ENCODE measurements at regions not wholly inside any gene's neighbourhood (a gene's known extent, or its start where the extent isn't known, plus 50 kb on each side); places are given as distances from the start of the nearest gene placed in this dataset.
"Not testable (repeated sequence)": the region's sequence is repeated elsewhere in the genome, so short reads cannot be mapped to it uniquely, and the experiment has no call there.

DNA sequence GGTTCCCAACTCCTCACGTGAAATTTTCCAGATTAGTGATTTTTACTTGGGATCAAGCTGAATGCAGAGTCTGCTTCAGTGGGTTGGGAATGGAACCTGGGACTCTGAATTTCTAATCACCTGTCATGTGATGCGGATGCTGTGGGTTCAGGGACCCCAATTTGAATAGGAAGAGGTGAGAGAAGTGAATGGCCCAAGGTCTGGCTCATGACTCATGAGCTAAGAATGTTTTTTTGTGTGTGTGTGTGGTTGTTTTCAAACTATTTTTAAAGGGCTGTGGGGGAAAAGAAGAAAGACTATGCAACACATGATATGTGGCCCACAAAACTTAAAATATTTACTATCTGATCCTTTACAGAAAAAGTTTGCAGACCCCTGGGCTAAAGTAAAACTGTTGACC is 108.5 kb upstream of the CYRIA start:
- Mint-ChIP-seq H3K27me3 (ENCODE audit: low read depth) (peaks cover 8% of the 10 kb centered on the region), H3K9me3 (no peaks in the 10 kb centered on the region)

DNA sequence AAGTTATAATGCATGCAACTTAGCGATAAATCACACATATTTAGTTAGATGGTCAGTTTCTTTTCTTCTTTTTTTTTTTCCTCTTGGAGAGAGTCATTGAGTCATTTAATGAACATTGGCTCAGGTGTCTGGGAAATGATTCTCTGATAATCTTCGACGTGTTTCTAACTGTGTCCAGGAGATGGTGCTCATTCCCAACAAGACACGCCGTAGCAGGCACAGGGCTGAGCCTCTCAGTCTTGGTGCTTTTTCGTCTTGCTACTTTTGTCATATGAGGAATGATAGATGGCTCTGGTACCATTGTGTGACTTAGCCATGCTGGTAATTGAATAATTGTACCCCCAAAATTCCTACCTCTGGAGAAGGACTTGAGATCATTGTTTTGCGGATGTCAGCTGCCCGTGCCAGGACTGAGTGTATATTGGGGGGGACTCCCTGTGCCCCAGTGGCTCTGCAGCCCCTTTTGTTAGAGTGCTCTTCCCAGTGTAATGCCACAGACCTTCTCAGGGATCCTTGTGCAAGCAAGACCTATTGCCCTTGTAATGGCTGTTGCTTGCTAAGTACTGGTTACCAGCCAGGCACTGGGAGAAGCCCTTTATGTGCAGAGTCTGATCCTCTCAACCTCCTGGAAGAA is 107.6 kb upstream of the CYRIA start:
- Mint-ChIP-seq H3K4me3 (no peak overlapping the region), H3K27ac (no peak overlapping the region)

More for the DNA sequence above, 108.5 kb upstream of the CYRIA start:
- no peaks in the 10 kb centered on the region for H3K36me3 Mint-ChIP-seq (ENCODE audit: low read depth)
- H3K27ac Mint-ChIP-seq = no peak overlapping the region
- DNase-seq (ENCODE audit: low spot score) = no peak
- H3K4me1 Mint-ChIP-seq (ENCODE audit: low read depth) = no peaks in the 10 kb centered on the region
- H3K4me3 Mint-ChIP-seq = no peak overlapping the region

DNA sequence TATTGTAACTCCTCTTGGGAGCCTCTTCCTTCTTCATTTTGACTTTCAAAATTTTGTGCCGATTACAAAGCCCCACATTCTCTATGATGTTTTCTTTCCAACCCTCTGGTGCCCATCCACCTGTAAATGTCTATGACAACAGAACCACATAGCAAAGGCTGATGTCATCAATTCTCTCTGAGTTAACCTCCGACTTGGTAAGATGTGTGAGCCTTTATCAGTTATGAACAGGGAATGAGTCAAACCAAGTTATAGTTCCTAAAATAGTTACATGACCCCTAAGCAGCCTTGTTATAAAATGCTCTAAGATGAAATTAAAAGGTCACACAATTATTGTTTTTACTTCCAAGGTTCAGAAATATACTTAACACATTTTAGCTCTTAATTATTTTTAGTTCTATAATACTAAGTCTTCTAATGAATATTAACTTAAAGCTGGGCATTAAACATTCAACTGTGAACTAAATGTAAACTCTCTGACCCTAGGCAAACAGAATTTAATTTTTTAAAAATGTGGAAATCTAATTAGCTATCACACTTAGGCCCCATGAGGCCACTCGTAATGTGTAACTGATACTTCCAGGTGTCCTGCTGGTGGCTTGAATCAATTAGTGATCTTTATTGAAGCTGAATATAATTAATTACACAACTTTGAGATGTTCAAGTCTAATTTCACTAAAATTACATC is 102.3 kb upstream of the CYRIA start:
- no peak for DNase-seq (ENCODE audit: low spot score)
- Mint-ChIP-seq H3K27me3 (ENCODE audit: low read depth) (peaks cover 23% of the 10 kb centered on the region), H3K4me1 (ENCODE audit: low read depth) (no peaks in the 10 kb centered on the region), H3K36me3 (ENCODE audit: low read depth) (no peaks in the 10 kb centered on the region), H3K27ac (no peak overlapping the region), H3K9me3 (no peaks in the 10 kb centered on the region), H3K4me3 (no peak overlapping the region)

More for the DNA sequence above, 107.6 kb upstream of the CYRIA start:
- Mint-ChIP-seq H3K27me3 (ENCODE audit: low read depth) (peaks cover 11% of the 10 kb centered on the region), H3K36me3 (ENCODE audit: low read depth) (no peaks in the 10 kb centered on the region), H3K9me3 (no peaks in the 10 kb centered on the region), H3K4me1 (ENCODE audit: low read depth) (no peaks in the 10 kb centered on the region)
- DNase-seq (ENCODE audit: low spot score) = no peak

DNA sequence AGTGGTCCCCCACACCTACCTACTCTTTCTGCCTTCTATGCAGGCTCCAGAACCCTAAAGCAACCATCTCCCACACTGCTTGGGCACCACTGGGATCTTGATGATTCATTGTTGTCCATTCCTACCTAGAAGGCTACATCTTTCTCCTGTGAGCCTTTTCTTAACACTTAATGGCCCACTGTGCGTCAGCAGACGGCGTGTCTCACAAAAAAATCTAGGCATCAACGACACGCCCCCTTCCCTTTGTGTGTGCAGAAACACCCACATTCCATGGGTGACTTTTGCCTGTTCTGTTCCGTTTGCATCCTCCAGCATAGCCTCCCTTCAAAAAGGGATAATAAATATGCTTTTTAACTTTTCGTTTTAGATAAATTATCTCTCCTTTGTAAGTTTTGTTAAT is 99.7 kb upstream of the CYRIA start:
- Mint-ChIP-seq H3K27me3 (ENCODE audit: low read depth) (peaks cover 23% of the 10 kb centered on the region), H3K36me3 (ENCODE audit: low read depth) (no peaks in the 10 kb centered on the region), H3K4me1 (ENCODE audit: low read depth) (no peaks in the 10 kb centered on the region), H3K9me3 (no peaks in the 10 kb centered on the region), H3K4me3 (no peak overlapping the region), H3K27ac (no peak overlapping the region)
- DNase-seq (ENCODE audit: low spot score) = no peak

DNA sequence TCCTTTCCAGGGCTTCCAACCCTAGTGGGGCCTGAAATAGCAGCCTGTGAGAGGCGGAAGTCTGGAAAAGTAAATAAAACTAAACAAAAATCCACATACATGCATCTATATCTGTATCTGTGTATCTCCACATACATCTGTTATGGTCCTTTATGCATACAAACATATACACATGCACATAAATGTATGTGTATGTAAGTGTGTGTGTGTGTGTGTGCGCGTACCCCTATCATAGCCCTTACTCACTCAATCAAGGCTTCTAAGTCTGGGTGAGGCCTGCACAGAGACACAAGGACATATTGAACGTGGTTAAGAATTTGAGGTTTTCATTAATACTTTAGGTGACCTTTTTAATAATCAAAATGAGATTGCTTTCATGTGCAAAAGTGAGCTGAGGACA is 98.9 kb upstream of the CYRIA start:
- H3K27me3 Mint-ChIP-seq (ENCODE audit: low read depth) = peaks cover 16% of the 10 kb centered on the region
- H3K4me1 Mint-ChIP-seq (ENCODE audit: low read depth) = no peaks in the 10 kb centered on the region
- no peak overlapping the region for H3K27ac Mint-ChIP-seq
- no peak for DNase-seq (ENCODE audit: low spot score)
- H3K4me3 Mint-ChIP-seq = no peak overlapping the region
- H3K36me3 Mint-ChIP-seq (ENCODE audit: low read depth) = no peaks in the 10 kb centered on the region
- H3K9me3 Mint-ChIP-seq = no peaks in the 10 kb centered on the region

DNA sequence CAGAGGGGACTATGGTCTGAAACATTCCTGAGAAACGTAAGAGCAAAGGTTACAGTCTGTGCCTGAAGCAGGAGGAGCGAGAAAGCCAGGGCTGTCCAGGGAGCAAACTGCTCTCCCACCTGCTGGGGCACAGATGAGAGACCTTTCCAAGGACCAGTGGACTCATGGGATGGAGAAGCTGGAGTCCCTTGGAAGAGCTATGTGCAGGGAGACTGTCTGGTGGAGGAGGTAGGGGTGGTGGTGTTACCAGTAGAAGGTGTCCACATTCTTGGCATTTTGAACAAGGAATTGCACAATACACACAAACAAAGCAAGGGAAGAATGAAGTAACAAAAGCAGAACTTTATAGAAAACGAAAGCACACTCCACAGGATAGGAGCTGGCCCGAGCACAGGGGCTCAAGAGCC is 97.9 kb upstream of the CYRIA start:
- H3K9me3 Mint-ChIP-seq = no peaks in the 10 kb centered on the region
- DNase-seq (ENCODE audit: low spot score) = no peak
- peaks cover 11% of the 10 kb centered on the region for H3K27me3 Mint-ChIP-seq (ENCODE audit: low read depth)
- no peaks in the 10 kb centered on the region for H3K36me3 Mint-ChIP-seq (ENCODE audit: low read depth)
- no peak overlapping the region for H3K4me3 Mint-ChIP-seq
- H3K4me1 Mint-ChIP-seq (ENCODE audit: low read depth) = no peaks in the 10 kb centered on the region
- H3K27ac Mint-ChIP-seq = no peak overlapping the region

DNA sequence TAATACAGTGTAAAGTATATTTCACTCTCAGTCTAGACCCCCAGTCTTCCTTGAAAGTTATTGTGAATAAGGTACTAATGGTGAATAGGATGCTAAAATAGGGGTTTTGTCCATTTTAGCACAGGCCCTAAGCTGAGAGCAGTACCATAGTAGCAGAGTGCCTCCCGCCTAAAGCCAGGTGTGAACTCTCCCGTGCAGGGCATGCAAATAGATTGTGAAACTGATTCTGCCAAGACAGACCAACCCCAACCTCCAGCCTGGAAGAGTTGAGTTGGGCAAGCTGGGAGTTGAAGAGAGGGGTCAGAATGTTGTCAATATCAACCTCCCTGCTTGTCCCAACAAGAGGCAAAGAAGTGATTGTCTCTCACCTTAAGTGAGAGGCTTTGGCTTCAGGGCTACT is 97.4 kb upstream of the CYRIA start:
- H3K9me3 Mint-ChIP-seq = no peaks in the 10 kb centered on the region
- no peak overlapping the region for H3K4me3 Mint-ChIP-seq
- no peak overlapping the region for H3K27ac Mint-ChIP-seq
- DNase-seq (ENCODE audit: low spot score) = no peak
- no peaks in the 10 kb centered on the region for H3K36me3 Mint-ChIP-seq (ENCODE audit: low read depth)
- peaks cover 11% of the 10 kb centered on the region for H3K27me3 Mint-ChIP-seq (ENCODE audit: low read depth)
- no peaks in the 10 kb centered on the region for H3K4me1 Mint-ChIP-seq (ENCODE audit: low read depth)

DNA sequence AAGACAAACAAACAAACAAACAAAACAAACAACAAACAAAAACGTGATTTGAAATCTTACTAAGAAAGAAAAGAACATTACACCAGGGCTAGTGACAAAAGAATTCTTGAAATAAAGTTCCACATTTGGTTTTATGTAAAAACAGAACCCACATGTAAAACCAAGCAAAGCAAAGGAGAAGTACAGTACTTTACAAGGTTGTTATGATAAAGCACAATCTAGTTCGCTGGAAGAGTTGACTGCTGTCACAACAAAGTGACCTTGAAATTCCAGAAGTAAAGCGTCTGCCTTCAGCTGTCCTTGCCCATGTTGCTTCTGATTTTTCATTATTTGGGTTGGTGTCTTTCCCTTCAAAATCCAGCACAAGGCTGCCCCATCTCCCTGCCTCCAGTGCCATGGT is 94.8 kb upstream of the CYRIA start:
- Mint-ChIP-seq H3K9me3 (no peaks in the 10 kb centered on the region), H3K4me1 (ENCODE audit: low read depth) (no peaks in the 10 kb centered on the region), H3K4me3 (no peak overlapping the region), H3K27ac (no peak overlapping the region), H3K36me3 (ENCODE audit: low read depth) (no peaks in the 10 kb centered on the region), H3K27me3 (ENCODE audit: low read depth) (no peaks in the 10 kb centered on the region)
- no peak for DNase-seq (ENCODE audit: low spot score)

DNA sequence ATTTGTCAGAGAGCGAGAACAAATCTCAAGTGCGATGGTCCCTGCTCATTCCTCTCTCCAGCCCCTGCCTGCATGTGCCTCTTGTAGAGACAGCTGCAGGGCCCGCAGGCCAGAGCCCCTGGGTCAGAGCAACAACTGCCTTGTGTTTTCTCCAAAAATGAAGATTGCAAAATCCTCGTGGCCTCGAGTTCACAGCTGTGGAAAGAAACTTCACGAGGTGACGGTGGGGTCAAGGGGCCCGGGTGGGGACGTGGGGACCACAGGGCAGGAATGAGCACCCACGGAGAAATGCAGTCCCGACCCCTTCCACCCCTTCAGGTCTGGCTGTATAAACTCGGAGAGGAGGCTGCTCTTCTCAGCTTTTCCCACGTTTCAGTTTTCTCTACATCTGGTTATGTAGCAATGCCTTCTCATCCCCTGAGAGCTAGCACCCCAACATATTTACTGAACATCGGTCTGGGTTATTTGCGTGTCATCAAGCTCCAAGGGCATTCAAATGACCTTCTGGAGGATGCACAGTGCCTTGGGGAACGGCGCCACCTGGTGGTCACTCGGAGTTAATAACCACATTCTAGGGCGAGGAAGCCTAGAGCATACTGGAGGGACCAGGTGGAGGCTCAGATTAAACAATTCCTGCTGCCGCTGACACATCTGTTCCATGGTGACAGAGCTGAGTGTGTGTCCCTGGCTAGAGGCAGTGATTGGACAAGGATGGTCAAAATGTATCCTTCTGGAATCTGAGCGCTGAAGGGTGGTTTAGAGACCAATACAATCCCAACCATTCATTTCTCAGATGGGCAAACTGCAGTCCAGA is 91.4 kb upstream of the CYRIA start:
- no peaks in the 10 kb centered on the region for H3K9me3 Mint-ChIP-seq
- peak; percentile 57 for DNase-seq (ENCODE audit: low spot score)
- H3K4me1 Mint-ChIP-seq (ENCODE audit: low read depth) = no peaks in the 10 kb centered on the region
- no peak overlapping the region for H3K27ac Mint-ChIP-seq
- no peaks in the 10 kb centered on the region for H3K36me3 Mint-ChIP-seq (ENCODE audit: low read depth)
- no peak overlapping the region for H3K4me3 Mint-ChIP-seq
- H3K27me3 Mint-ChIP-seq (ENCODE audit: low read depth) = no peaks in the 10 kb centered on the region

DNA sequence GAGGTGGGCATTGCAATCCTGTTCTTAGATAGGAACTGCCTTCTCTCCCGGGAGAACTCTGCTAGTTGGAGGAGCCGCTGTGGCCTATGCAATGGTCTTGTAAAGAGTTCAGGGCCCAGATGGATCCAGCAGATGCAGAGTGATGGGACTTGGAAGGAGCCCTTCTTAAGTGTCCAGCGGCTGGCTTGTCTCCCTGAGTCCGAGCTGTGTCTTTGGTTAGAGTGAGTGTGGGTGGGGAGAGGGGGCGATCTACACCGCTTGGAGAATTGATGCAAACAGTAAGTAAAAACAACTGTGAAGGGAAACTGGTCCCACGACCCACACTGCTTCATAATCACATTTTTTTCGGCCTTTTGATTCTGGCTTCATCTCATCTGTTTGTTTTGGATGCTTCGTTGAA is 89.8 kb upstream of the CYRIA start:
- Mint-ChIP-seq H3K27me3 (ENCODE audit: low read depth) (no peaks in the 10 kb centered on the region), H3K27ac (no peak overlapping the region), H3K4me3 (no peak overlapping the region), H3K4me1 (ENCODE audit: low read depth) (no peaks in the 10 kb centered on the region), H3K36me3 (ENCODE audit: low read depth) (no peaks in the 10 kb centered on the region), H3K9me3 (no peaks in the 10 kb centered on the region)
- no peak for DNase-seq (ENCODE audit: low spot score)

DNA sequence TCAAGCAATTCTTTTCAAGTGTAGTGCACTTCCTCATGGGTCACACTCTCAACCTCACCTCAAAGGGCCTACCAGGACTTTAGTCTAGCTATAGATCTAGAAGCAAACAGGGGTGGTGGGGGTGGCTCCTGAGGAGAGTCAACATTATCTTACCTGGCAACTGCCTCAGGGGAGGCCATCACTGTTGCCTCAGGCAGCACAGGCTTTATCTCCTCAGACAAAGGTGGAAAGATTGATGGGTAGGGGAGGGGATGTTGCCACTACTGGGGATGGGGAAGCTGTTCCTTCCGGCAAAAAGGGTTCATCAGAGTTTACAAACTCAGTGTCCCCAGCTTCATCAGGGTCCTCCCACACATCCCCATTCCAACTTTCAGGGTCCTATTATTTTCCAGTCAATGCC is 87.4 kb upstream of the CYRIA start:
- not testable (repeated sequence) for DNase-seq (ENCODE audit: low spot score); H3K4me3 Mint-ChIP-seq; H3K27ac Mint-ChIP-seq; H3K36me3 Mint-ChIP-seq (ENCODE audit: low read depth); H3K9me3 Mint-ChIP-seq; H3K4me1 Mint-ChIP-seq (ENCODE audit: low read depth); H3K27me3 Mint-ChIP-seq (ENCODE audit: low read depth)

DNA sequence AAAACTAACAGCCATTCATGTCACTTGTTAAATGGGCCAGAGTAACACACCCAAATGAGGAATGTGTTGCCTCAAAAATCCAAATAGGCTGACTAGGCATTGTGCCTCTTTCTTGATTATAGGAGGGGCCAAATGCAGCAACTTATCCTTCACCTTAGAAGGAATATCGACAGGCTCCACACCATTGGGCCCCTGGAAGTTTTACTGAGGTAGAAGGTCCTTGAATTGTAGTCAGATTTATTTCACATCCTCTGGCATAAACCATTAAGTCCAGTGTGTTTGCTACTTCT is 85.2 kb upstream of the CYRIA start:
- H3K4me3 Mint-ChIP-seq; H3K27me3 Mint-ChIP-seq (ENCODE audit: low read depth); H3K36me3 Mint-ChIP-seq (ENCODE audit: low read depth); H3K9me3 Mint-ChIP-seq; DNase-seq (ENCODE audit: low spot score); H3K27ac Mint-ChIP-seq: not testable (repeated sequence)
- H3K4me1 Mint-ChIP-seq (ENCODE audit: low read depth) = peaks cover 13% of the 10 kb centered on the region

DNA sequence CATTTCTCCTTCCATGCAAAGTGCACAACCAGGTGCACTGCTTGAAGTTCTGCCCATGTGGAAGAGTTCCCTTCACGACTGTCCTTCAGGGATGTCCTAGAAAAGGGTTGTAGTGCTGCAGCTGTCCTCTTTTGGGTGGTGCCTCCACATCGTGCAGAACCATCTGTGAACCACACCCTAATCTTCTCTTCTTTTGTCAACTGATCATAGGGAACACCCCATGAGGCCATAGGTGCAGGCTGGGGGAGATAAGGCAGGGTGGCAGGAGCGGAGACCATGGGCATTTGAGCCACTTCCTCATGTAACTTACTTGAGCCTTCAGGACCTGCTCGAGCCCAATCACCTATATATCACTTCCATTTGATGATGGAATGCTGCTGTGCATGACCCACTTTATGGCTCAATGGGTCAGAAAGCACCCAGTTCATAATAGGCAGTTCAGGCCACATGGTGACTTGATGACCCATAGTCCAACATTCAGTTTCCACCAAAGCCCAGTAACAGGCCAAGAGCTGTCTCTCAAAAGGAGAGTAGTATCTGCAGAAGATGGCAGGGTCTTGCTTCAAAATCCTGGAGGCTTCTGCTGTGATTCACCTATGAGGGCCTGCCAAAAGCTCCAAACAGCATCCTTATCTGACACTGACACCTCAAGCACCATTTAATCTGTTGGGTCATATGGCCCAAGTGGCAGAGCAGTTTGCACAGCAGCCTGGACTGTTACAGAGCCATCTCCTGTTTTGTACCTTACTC is 84.7 kb upstream of the CYRIA start:
- peaks cover 13% of the 10 kb centered on the region for H3K4me1 Mint-ChIP-seq (ENCODE audit: low read depth)
- H3K36me3 Mint-ChIP-seq (ENCODE audit: low read depth) = no peaks in the 10 kb centered on the region
- no peaks in the 10 kb centered on the region for H3K27me3 Mint-ChIP-seq (ENCODE audit: low read depth)
- H3K4me3 Mint-ChIP-seq = no peak overlapping the region
- no peak overlapping the region for H3K27ac Mint-ChIP-seq
- DNase-seq (ENCODE audit: low spot score) = no peak
- H3K9me3 Mint-ChIP-seq = no peaks in the 10 kb centered on the region
